ENCODE measurements at regions not wholly inside any gene's neighbourhood (a gene's known extent, or its start where the extent isn't known, plus 50 kb on each side); places are given as distances from the start of the nearest gene placed in this dataset.
"Not testable (repeated sequence)": the region's sequence is repeated elsewhere in the genome, so short reads cannot be mapped to it uniquely, and the experiment has no call there.

GRCh38 chr16:5160010-5160409 lies 62.4 kb upstream of the EEF2KMT start:
- not testable (repeated sequence) for H3K27me3 Mint-ChIP-seq, H3K9me3 Mint-ChIP-seq, H3K4me3 Mint-ChIP-seq, H3K4me1 Mint-ChIP-seq, H3K27ac Mint-ChIP-seq, H3K36me3 Mint-ChIP-seq

- H3K9me3 Mint-ChIP-seq, H3K27me3 Mint-ChIP-seq, H3K36me3 Mint-ChIP-seq, H3K27ac Mint-ChIP-seq, H3K4me3 Mint-ChIP-seq, H3K4me1 Mint-ChIP-seq: not testable (repeated sequence)
Measured at GRCh38 chr16:5159537-5159936, 61.9 kb upstream of the EEF2KMT start.

- Mint-ChIP-seq H3K9me3 (no peaks in the 10 kb centered on the region), H3K27ac (no peak overlapping the region), H3K27me3 (peaks cover 2% of the 10 kb centered on the region)
Measured at GRCh38 chr16:5158494-5158893, 60.9 kb upstream of the EEF2KMT start.

GRCh38 chr16:5156486-5156885 lies 58.9 kb upstream of the EEF2KMT start:
- not testable (repeated sequence) for H3K4me1 Mint-ChIP-seq, H3K9me3 Mint-ChIP-seq, H3K4me3 Mint-ChIP-seq, H3K36me3 Mint-ChIP-seq, H3K27me3 Mint-ChIP-seq, H3K27ac Mint-ChIP-seq

More at GRCh38 chr16:5158494-5158893, 60.9 kb upstream of the EEF2KMT start:
- no peaks in the 10 kb centered on the region for H3K36me3 Mint-ChIP-seq
- no peak overlapping the region for H3K4me3 Mint-ChIP-seq
- no peaks in the 10 kb centered on the region for H3K4me1 Mint-ChIP-seq

GRCh38 chr16:5154006-5154405 lies 56.4 kb upstream of the EEF2KMT start:
- not testable (repeated sequence) for H3K4me1 Mint-ChIP-seq, H3K27me3 Mint-ChIP-seq, H3K36me3 Mint-ChIP-seq, H3K4me3 Mint-ChIP-seq, H3K9me3 Mint-ChIP-seq
- H3K27ac Mint-ChIP-seq, result peak overlapping the region; percentile 23

- H3K27ac Mint-ChIP-seq, H3K9me3 Mint-ChIP-seq, H3K4me1 Mint-ChIP-seq, H3K27me3 Mint-ChIP-seq, H3K4me3 Mint-ChIP-seq, H3K36me3 Mint-ChIP-seq: not testable (repeated sequence)
Measured at GRCh38 chr16:5151409-5151808, 53.8 kb upstream of the EEF2KMT start.

All from activated naive CD4-positive, alpha-beta T cell treated with anti-CD3 and anti-CD28 coated beads, Interleukin-2, amount 50 U/mL, for 24 hours (primary cell).